ENCODE measurements at regions not wholly inside any gene's neighbourhood (a gene's known extent, or its start where the extent isn't known, plus 50 kb on each side); places are given as distances from the start of the nearest gene placed in this dataset.

- TF ChIP-seq ATF5 (CRISPR knock-in tag; IDR thresholded peaks at IDR 0.05; ENCODE audit: low read depth) = no peak
These were observed 195.5 kb downstream of the CDCA7 start (continued) for GRCh38 chr2:173550143-173550542.

- no TSS peak for BruUV-seq (replicated peaks)
- H3K9me3 ChIP-seq (ENCODE audit: low read length) = no peaks in the 10 kb centered on the region
- H3K79me2 ChIP-seq (ENCODE audit: insufficient read depth, low read length) = no peaks in the 10 kb centered on the region
- FAIRE-seq = no peak
- H3K36me3 ChIP-seq (replicated peaks in 1 of 2; ENCODE audit: control insufficient read depth in 1 of 2, insufficient read depth in 2 of 2, low read length in 2 of 2) = no peaks in the 10 kb centered on the region
- no peak overlapping the region for H3K27ac ChIP-seq (ENCODE audit: extremely low read length, insufficient read depth, low read length)
- WGBS (ENCODE audit: low lambda C conversion rate) = 2% methylated on average over 3 of the region's 3 CpGs
- no peak overlapping the region for H3K9ac ChIP-seq (ENCODE audit: insufficient read depth, low read depth, low read length)
- H3K4me1 ChIP-seq (ENCODE audit: insufficient read depth, low read length) = no peaks in the 10 kb centered on the region
- H3K4me2 ChIP-seq (ENCODE audit: low read depth, low read length) = no peak overlapping the region
- no peak overlapping the region for H3K4me3 ChIP-seq (replicated peaks in 1 of 3; ENCODE audit: insufficient read depth in 1 of 3, low read depth in 2 of 3, low read length in 3 of 3)
- intact Hi-C loops (cut with micrococcal nuclease; ENCODE audit: unreplicated experiment) (no loop called here), in situ Hi-C loops (cut with HindIII; ENCODE audit: extremely low pct_ligation_motif_present, low pct_unique_long_range_greater_than_20kb) (no loop called here)
- ChIA-PET POLR2A (no interaction called here), CTCF (ENCODE audit: low intra/inter-chr PET ratio, low total read pairs) (no interaction called here)
- no peaks in the 10 kb centered on the region for H4K20me1 ChIP-seq (ENCODE audit: insufficient read depth, low read length)
- H3K27me3 ChIP-seq (ENCODE audit: control insufficient read depth in 1 of 2, insufficient read depth in 2 of 2, low read length in 2 of 2) = peaks cover 0 to 14% of the 10 kb centered on the region in 2 experiments; a peak in 1 of 5 replicates
- DNase-seq (ENCODE audit: low spot score) = no peak
- H2AFZ ChIP-seq (ENCODE audit: low read length) = no peak overlapping the region
- no peak for ATAC-seq
- no peak for TF ChIP-seq STAT6 (CRISPR knock-in tag; IDR thresholded peaks at IDR 0.05; ENCODE audit: borderline replicate concordance)
- TF ChIP-seq ESRRA (CRISPR knock-in tag; IDR thresholded peaks at IDR 0.05; ENCODE audit: low read depth) = no peak
- no peak for TF ChIP-seq ZNF615 (CRISPR knock-in tag; IDR thresholded peaks at IDR 0.05; ENCODE audit: borderline replicate concordance)
- TF ChIP-seq ZNF761 (CRISPR knock-in tag; conservative IDR thresholded peaks at IDR 0.05) = no peak
- TF ChIP-seq RAD21 (CRISPR knock-in tag; IDR thresholded peaks at IDR 0.05) = no peak
- TF ChIP-seq ZNF577 (CRISPR knock-in tag; IDR thresholded peaks at IDR 0.05; ENCODE audit: borderline replicate concordance, low read depth) = no peak
- TF ChIP-seq ZHX1 (CRISPR knock-in tag; IDR thresholded peaks at IDR 0.05; ENCODE audit: low read depth) = no peak
- no peak for TF ChIP-seq HMGXB3 (CRISPR knock-in tag; IDR thresholded peaks at IDR 0.05; ENCODE audit: borderline replicate concordance)
- no peak for TF ChIP-seq ZNF674 (CRISPR knock-in tag; IDR thresholded peaks at IDR 0.05; ENCODE audit: low read depth)
These were observed 197.9 kb downstream of the CDCA7 start for GRCh38 chr2:173552531-173552930.

All from HepG2 (cell line).